ENCODE measurements at regions not wholly inside any gene's neighbourhood (a gene's known extent, or its start where the extent isn't known, plus 50 kb on each side); places are given as distances from the start of the nearest gene placed in this dataset.

DNA sequence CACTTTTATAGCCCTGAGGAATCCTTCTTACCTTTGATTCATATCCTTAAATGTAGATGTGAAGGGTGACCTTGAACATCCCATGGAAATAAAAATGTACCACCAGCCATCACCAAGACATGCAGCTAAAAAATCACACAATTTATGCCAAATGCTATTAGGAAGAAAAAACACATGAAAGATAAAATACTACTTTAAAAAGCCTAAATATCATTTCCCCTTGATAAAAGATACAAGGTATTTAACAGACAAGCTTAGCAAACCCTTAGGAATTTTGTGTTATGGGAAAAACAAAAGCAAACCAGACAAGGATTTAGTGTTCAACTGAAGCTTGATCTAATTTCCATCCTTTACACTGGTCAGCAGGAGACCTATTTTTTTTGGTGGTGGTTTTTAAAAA, 255.0 kb downstream of the ICOS start:
- no peak for DNase-seq

DNA sequence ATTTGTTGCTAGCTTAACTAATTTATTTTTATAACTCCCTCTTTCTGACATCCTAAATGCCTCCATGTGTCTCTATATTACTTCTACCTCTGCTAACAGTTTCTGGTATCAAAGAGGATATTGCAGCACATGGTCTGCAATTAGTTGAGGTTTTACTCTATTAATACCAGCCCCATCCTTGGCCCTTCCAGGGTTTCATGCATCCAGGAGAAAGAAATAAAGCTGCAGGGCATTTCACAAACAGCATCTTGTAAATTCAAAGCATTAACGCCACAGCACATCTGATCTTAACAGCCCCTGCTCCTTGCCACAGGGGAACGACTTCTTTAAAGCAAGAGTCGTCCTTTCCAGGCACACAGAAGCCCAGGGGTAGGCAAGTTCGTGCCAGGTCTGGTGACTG, 258.9 kb downstream of the ICOS start:
- DNase-seq, result no peak

- DNase-seq, result no peak
Measured at GRCh38 chr2:204197336-204198005, 260.9 kb downstream of the ICOS start.

GRCh38 chr2:204199357-204199756, 262.8 kb downstream of the ICOS start:
- DNase-seq, result no peak

GRCh38 chr2:204201507-204201906, 264.9 kb downstream of the ICOS start:
- DNase-seq, result no peak

GRCh38 chr2:204202253-204202652, 265.7 kb downstream of the ICOS start:
- DNase-seq, result no peak

- DNase-seq, result no peak
Measured at GRCh38 chr2:204203704-204204103, 267.1 kb downstream of the ICOS start.

DNA sequence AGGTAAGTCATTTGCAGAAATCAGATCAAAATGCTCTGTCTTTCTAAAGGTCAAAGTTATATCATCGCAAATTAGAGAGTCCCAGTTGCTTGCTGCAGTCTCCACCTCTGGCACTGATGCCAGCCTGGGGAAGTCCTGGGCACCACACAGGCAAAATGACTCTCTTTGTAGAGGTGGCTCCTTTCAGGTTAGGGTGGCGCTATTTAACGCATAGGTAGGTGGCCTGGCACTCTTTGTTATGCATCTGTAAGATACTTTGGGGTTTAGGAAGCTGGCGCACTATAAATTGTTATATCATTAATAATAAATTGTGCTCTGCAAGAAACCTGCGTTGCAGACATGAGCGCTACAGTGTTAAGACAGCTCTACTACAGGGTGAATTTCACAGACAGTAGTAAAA, 268.5 kb downstream of the ICOS start:
- DNase-seq, result no peak

- no peak for DNase-seq
Measured at GRCh38 chr2:204205538-204205937, 269.0 kb downstream of the ICOS start.

GRCh38 chr2:204207866-204208265, 271.3 kb downstream of the ICOS start:
- DNase-seq, result no peak

DNA sequence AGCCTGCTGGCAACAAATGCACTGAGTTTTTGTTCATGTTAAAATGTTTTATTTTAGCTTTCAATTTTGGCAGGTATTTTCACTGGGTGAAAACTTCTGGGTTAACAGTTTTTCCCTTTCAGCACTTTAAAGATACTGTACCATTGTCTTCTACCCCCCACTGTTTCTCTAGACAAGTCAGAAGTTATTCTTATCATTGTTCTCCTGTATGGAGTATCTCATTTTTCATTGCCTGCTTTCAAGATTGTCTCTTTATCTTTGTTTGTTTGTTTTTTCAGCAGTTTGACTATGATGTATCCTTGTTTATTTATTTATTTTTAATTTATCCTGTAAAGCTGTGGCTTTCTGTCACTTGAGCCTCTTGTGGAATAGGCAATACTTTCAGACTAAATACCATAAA, 277.0 kb downstream of the ICOS start:
- no peak for DNase-seq

DNA sequence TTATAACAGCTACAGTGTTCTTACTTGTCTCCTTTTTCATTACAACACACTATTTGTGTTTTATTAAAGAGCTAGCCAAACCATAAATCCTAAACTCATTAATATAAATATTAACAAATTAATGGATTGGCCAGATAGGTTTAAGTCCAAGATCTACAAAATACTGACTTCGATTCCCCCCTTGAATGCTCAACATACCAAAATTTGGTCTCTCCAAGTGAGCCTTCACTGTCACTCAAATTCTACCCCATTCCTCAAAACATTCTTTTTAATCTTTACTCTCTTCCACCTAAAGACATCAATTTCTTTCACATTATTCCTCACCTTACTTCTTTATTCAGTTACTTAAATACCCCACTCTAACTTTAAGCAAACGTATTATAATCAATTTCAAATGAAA, 281.5 kb downstream of the ICOS start:
- no peak for DNase-seq

DNA sequence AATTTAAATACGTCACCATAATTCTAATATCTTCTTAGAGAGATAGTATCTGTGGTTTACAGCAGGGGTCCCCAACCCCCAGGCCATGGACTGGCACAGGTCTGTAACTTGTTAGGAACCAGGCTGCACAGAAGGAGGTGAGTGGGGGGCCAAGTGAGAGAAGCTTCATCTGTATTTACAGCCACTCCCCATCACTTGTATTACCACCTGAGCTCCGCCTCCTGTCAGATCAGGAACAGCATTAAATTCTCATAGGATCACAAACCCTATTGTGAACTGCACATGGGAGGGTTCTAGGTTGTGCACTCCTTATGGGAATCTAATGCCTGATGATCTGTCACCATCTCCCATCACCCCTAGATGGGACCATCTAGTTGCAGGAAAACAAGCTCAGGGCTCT, 282.6 kb downstream of the ICOS start:
- DNase-seq, result no peak

DNA sequence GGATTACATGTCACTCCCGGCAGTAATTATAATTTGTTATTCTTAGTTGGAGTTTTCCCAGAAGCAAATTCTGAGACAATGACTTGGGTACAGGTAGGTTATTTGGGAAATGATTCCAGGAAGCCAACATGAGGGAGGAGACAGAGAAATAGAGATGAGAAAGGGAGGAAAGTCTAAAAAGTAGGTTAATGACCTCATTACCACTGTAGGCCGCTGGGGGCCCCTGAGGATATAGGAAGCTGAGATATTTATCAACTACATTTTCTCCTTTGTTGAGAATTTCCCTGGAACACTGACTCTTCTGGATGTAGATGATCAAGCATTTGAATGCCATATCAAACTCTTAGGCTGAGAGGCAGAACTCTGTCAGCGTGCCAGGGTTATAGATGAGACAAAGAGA, 284.3 kb downstream of the ICOS start:
- no peak for DNase-seq

GRCh38 chr2:204223046-204223445, 286.5 kb downstream of the ICOS start:
- peak in 1 of 2 donors; percentile 2 for DNase-seq

DNA sequence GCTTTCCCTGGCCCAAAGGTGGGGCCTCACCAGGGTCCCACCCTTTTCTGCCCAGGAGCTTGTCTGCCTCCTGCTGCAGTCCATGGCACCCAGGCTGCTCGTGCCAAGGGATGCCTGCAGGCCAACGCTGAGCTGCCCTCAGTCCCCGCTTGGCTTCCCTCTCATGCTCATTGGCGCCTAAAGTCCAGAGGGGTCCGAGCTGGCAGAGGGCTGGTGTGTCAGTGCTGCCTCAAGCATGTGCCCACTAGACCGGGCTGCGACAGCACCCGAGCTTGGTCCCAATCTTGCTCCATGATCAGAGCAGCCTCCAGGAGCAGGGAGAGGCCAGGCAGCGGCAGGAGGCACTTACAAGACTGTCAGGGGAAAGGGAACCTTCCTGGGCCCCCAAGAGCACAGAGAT, 287.0 kb downstream of the ICOS start:
- DNase-seq, result no peak

GRCh38 chr2:204225671-204226073, 289.1 kb downstream of the ICOS start:
- no peak for DNase-seq

DNA sequence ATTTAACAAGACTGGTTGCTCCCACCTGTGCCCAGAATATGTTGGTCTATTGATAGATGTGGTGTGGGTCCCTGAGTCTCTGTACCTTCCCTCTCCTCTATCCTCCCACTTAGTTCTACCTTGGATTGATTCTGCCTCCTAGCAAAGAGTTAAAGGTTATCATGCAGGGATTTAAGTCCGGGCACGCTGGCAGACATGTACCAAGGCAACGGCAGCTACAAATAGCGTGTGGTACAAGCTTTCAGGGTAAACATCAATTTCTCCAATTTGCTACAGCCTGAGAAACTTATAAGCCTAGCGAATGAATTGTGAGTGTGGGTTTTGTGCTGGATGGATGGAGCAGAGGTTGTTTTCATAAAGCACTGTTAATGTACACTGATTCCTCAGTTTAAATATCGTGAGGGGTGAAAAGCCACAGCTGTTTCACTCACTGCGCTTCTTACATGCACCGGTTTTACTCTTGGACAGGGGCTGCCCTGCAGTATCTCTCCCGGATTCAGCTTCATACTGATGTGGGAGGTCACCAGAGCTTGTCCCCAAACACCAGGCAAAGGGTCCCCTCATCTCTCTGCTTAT, 289.8 kb downstream of the ICOS start:
- no peak for DNase-seq

- DNase-seq, result no peak
Measured at GRCh38 chr2:204228169-204228886, 291.8 kb downstream of the ICOS start.

DNA sequence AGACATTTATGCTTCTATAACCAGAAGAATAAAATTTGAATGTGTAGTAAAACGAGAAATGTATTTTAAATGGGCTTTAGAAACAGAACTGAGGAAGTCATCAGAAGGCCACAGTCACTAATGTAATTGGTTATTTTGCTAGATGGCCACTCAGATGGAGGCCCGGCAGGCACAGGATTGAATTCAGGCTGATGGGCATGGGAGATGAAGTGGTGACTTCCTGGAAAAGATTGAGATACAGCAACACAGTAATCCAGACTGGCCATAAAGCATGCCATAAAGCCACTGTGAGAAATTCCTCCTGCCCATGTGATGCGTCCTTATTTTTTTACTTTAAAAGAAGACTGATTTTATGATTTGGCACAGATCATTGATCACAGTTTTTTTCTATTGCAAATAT, 297.7 kb downstream of the ICOS start:
- DNase-seq, result no peak

- no peak for DNase-seq
Measured at GRCh38 chr2:204234879-204235278, 298.3 kb downstream of the ICOS start.

DNA sequence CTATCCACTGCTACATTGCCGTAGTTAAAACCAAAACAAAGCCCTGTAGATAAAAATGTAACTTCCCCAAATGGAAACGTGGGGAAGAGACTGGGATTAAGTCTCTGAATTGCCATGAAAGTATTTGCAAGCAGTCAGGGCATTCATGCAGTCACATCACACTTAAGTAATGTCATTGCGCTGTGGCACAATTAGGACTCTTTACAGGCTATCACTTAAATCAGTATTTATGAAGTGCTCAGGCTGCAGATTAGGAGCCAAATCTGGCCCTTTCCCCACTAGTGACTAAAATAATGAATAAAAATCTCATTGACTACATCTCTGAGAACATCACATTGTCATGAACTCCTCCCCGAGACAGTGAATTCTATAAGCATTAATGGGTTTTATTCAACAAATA, 300.9 kb downstream of the ICOS start:
- DNase-seq, result no peak

GRCh38 chr2:204239411-204240165, 303.0 kb downstream of the ICOS start:
- no peak for DNase-seq

- no peak for DNase-seq
Measured at GRCh38 chr2:204240961-204241360, 304.3 kb upstream of the PARD3B start.
